Cardiac muscle cell (in vitro differentiated cells and primary cell): ENCODE measurements at regions not wholly inside any gene's neighbourhood (a gene's known extent, or its start where the extent isn't known, plus 50 kb on each side); places are given as distances from the start of the nearest gene placed in this dataset.

Source experiments
- DNase-seq, 2 donors: peaks; one replicate each; pipeline versions ENCODE4 v3.0.0 to v3.0.0-alpha.2; 2010 to 2017; ENCODE audit warnings: low read depth in 1 of 2, low spot score in 1 of 2
- H3K27ac ChIP-seq: fragments of 200-600 bp; sonication (generic); 2 replicates; pipeline ENCODE4 v1.5.1; 2016
- H3K27me3 ChIP-seq: fragments of 200-600 bp; sonication (generic); 2 replicates; pipeline ENCODE4 v1.6.0; 2016; ENCODE audit warnings: control low read depth
- H3K36me3 ChIP-seq: fragments of 200-600 bp; sonication (generic); 2 replicates; pipeline ENCODE4 v1.5.1; 2016; ENCODE audit warnings: control low read depth
- H3K4me1 ChIP-seq: fragments of 200-600 bp; sonication (generic); 2 replicates; pipeline ENCODE4 v1.8.1; 2017; ENCODE audit warnings: low read depth, mild to moderate bottlenecking, mixed run types
- H3K4me3 ChIP-seq: fragments of 200-600 bp; sonication (generic); 2 replicates; pipeline ENCODE4 v1.5.1; 2016; ENCODE audit warnings: mild to moderate bottlenecking
- H3K9me3 ChIP-seq: fragments of 200-600 bp; sonication (generic); 2 replicates; pipeline ENCODE4 v1.5.1; 2017; ENCODE audit warnings: low read depth, mild to moderate bottlenecking, control low read depth
- TF ChIP-seq, protein P1 (sequence below): IDR thresholded peaks from 2 replicates; pipeline ENCODE4 v1.5.1; 2012; ENCODE audit warnings: low read depth, mild to moderate bottlenecking, low read length

DNA sequence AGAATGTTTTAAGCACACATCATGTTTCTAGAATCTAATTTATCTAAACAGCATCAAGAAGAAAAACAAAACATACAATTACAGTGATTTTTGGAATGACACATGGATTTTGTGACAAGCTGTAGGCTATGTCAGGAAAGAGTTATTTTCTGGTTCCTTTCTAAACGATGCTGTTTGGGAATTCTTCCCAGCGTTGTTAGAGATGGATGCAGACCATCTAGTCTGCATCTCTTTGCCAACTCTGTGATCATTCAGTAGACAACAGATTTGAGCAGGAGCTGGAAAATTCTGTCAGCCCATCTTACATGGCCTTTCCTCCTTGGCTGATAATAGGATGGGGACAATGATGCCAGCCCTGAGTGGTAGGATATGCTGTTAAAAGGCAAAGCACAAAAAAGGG is 295.7 kb upstream of the TRPC7 start:
- H3K36me3 ChIP-seq: no peaks in the 10 kb centered on the region
- H3K4me1 ChIP-seq: no peaks in the 10 kb centered on the region
- TF ChIP-seq, protein P1, sequence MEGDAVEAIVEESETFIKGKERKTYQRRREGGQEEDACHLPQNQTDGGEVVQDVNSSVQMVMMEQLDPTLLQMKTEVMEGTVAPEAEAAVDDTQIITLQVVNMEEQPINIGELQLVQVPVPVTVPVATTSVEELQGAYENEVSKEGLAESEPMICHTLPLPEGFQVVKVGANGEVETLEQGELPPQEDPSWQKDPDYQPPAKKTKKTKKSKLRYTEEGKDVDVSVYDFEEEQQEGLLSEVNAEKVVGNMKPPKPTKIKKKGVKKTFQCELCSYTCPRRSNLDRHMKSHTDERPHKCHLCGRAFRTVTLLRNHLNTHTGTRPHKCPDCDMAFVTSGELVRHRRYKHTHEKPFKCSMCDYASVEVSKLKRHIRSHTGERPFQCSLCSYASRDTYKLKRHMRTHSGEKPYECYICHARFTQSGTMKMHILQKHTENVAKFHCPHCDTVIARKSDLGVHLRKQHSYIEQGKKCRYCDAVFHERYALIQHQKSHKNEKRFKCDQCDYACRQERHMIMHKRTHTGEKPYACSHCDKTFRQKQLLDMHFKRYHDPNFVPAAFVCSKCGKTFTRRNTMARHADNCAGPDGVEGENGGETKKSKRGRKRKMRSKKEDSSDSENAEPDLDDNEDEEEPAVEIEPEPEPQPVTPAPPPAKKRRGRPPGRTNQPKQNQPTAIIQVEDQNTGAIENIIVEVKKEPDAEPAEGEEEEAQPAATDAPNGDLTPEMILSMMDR: no peak
- H3K27me3 ChIP-seq: peaks cover 4% of the 10 kb centered on the region
- no peak overlapping the region for H3K27ac ChIP-seq
- no peaks in the 10 kb centered on the region for H3K9me3 ChIP-seq
- no peak overlapping the region for H3K4me3 ChIP-seq
- DNase-seq: no peak

DNA sequence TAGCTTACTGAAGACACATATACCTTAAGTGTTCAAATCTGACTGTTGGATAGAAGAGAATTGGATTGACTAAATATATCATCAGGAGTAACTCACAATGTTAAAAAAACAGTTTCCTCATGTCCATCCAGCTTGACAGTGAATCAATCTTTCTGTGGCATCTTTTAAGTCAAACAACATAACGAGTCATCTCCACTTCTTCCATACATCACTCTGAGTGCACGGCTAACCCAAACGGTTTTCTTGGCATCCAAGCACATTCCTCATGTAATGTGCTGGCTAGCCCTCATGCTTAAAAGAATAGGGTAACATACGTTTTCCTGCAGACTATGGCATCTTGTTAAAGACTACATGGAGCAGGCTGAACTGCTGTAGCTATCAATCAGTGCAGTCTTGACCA is 291.5 kb upstream of the TRPC7 start:
- no peak overlapping the region for H3K4me3 ChIP-seq
- TF ChIP-seq, protein P1: no peak
- H3K36me3 ChIP-seq: no peaks in the 10 kb centered on the region
- peaks cover 2% of the 10 kb centered on the region for H3K27me3 ChIP-seq
- DNase-seq: peak in 1 of 2 donors; percentile 2
- no peaks in the 10 kb centered on the region for H3K4me1 ChIP-seq
- no peaks in the 10 kb centered on the region for H3K9me3 ChIP-seq
- no peak overlapping the region for H3K27ac ChIP-seq

DNA sequence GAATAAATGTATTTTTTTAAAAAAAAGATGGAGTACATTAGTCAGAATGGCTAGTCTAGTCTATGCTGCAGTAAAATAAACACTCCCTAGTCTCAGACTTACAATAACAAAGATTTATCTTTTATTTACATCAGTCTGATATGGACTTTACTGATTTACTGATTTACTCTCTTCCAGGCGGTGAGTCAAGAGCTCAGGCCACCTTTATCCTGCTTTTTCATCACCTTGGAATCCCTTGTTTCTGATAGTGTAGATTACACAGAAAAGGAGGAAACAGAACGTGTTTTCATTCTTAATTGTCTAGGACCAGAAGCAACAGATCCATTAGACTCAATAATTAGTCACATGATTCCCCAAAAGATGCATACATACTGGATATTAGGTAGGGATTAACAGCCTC is 290.1 kb upstream of the TRPC7 start:
- Histone ChIP-seq H3K9me3 (no peaks in the 10 kb centered on the region), H3K4me3 (no peak overlapping the region), H3K36me3 (no peaks in the 10 kb centered on the region), H3K27me3 (peaks cover 2% of the 10 kb centered on the region), H3K4me1 (no peaks in the 10 kb centered on the region), H3K27ac (no peak overlapping the region)
- TF ChIP-seq, protein P1: no peak
- DNase-seq: no peak

DNA sequence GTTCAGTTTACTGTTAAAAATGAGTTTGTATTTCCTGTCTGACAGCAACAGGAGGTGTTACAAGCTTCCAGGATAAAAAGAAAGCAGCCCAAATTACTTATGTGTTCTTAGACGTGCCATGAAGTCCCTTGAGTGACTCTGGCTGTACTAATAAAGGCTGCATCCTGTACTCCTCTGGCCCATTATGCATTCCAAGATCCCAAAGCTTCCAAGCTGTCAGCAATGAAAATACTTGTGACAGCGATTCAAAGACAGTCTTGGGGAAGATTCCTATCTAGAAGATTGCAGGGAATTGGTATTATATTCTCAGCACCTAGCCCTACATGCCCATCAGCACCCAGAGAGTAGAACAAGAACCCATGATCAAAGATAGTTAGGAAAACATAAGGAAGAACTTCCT is 281.6 kb upstream of the TRPC7 start:
- Histone ChIP-seq H3K4me1 (no peaks in the 10 kb centered on the region), H3K9me3 (no peaks in the 10 kb centered on the region), H3K4me3 (no peak overlapping the region), H3K27ac (no peak overlapping the region), H3K27me3 (no peaks in the 10 kb centered on the region), H3K36me3 (no peaks in the 10 kb centered on the region)
- TF ChIP-seq, protein P1: no peak
- no peak for DNase-seq

DNA sequence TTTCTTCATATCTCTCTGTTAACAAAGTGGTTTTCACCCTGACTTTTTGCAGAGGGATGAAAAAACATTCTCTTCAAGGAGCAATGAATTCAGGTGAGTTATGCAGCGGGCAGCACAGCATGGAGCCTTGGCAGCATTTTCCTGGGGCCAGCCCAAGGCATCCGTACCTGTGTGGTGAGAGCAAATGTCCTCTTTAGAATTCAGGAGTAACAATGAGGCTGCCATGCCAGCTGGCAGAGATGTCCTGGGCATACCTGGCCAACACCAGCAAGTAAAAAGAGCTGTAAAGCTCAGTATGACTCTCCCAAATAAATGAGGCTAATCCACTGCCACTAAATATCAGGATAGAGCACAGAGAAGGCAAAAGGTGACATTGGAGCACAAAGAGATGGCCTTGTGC is 277.6 kb upstream of the TRPC7 start:
- H3K27me3 ChIP-seq: peaks cover 3% of the 10 kb centered on the region
- H3K4me3 ChIP-seq: no peak overlapping the region
- DNase-seq: no peak
- TF ChIP-seq, protein P1: no peak
- no peaks in the 10 kb centered on the region for H3K9me3 ChIP-seq
- H3K27ac ChIP-seq: no peak overlapping the region
- H3K36me3 ChIP-seq: no peaks in the 10 kb centered on the region
- H3K4me1 ChIP-seq: peaks cover 4% of the 10 kb centered on the region

DNA sequence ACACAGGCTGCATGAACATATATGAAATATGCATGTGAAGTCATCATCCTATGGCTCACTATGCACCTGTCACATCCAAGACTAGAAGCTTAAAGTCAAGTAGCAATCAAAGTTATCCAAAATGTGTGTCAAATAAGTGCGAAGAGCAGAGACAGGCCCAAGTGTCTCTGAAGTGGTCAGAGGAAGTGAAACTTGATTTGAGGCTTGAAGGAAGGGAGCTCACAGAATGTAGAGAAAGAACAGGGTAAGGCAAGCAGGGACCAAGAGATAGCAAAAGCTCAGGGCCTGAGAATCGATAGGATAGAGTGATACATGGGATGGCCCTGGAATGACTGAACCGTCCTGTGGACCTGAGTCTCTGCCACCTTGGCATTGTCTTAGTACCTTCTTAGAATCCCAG is 274.3 kb upstream of the TRPC7 start:
- Histone ChIP-seq H3K4me1 (peaks cover 4% of the 10 kb centered on the region), H3K27ac (no peak overlapping the region), H3K27me3 (peaks cover 5% of the 10 kb centered on the region), H3K4me3 (no peak overlapping the region), H3K9me3 (no peaks in the 10 kb centered on the region), H3K36me3 (no peaks in the 10 kb centered on the region)
- TF ChIP-seq, protein P1: no peak
- DNase-seq: no peak
